BLaER1 treated with 17β-estradiol and CSF1 and Interleukin-3, amounts not matched to agents 10 nM and 100 nM (cell line): ENCODE measurements at regions not wholly inside any gene's neighbourhood (a gene's known extent, or its start where the extent isn't known, plus 50 kb on each side); places are given as distances from the start of the nearest gene placed in this dataset.

Experiments
- H3K27ac ChIP-seq, 11 experiments: shearing (Covaris generic); formaldehyde crosslinking; 2 replicates each; pipeline ENCODE4 v1.8.1; 2022
- H3K27me3 ChIP-seq, 11 experiments: shearing (Covaris generic); formaldehyde crosslinking; 2 replicates each; pipeline ENCODE4 v1.8.1; 2022
- H3K36me3 ChIP-seq, 11 experiments: shearing (Covaris generic); formaldehyde crosslinking; 2 replicates each; pipeline ENCODE4 v1.8.1; 2022
- H3K4me1 ChIP-seq, 10 experiments: shearing (Covaris generic); formaldehyde crosslinking; 2 replicates each; pipeline ENCODE4 v1.8.1; 2022
- H3K4me2 ChIP-seq, 11 experiments: shearing (Covaris generic); formaldehyde crosslinking; 2 replicates each; pipeline ENCODE4 v1.8.1; 2022
- H3K4me3 ChIP-seq, 10 experiments: shearing (Covaris generic); formaldehyde crosslinking; 2 replicates each; pipeline ENCODE4 v1.8.1; 2022
- H3K9ac ChIP-seq, 11 experiments: shearing (Covaris generic); formaldehyde crosslinking; 2 replicates each; pipeline ENCODE4 v1.8.1; 2022
- H3K9me3 ChIP-seq, 11 experiments: shearing (Covaris generic); formaldehyde crosslinking; replicated peaks in 1 of 11; 2 replicates each; pipeline ENCODE4 v1.8.1; 2022
- H4K20me1 ChIP-seq, 11 experiments: shearing (Covaris generic); formaldehyde crosslinking; 2 replicates each; pipeline ENCODE4 v1.8.1; 2022
- Cebpa-rat ChIP-seq, 11 experiments: shearing (Covaris generic); IDR thresholded peaks; 2 replicates each; pipeline ENCODE4 v1.8.1; 2022

GRCh38 chrX:42544883-42545282, 233.1 kb downstream of the PPP1R2C start:
- H3K36me3 ChIP-seq, result no peaks in the 10 kb centered on the region
- no peak overlapping the region for H3K4me2 ChIP-seq
- H3K4me3 ChIP-seq, result no peak overlapping the region
- H3K27me3 ChIP-seq, result peaks cover 86 to 100% (median 98%) of the 10 kb centered on the region in 11 experiments
- H3K9me3 ChIP-seq, result no peaks in the 10 kb centered on the region
- H3K27ac ChIP-seq, result no peak overlapping the region
- no peaks in the 10 kb centered on the region for H3K4me1 ChIP-seq
- no peaks in the 10 kb centered on the region; a peak in 3 of 22 replicates for H4K20me1 ChIP-seq
- TF ChIP-seq Cebpa-rat (IDR thresholded peaks at IDR 0.05), result no peak
- no peak overlapping the region for H3K9ac ChIP-seq

- no peak for TF ChIP-seq Cebpa-rat (IDR thresholded peaks at IDR 0.05)
- no peaks in the 10 kb centered on the region for H3K4me1 ChIP-seq
These were observed 236.4 kb downstream of the PPP1R2C start for GRCh38 chrX:42541554-42541953.

GRCh38 chrX:42540146-42540545, 237.8 kb downstream of the PPP1R2C start:
- Histone ChIP-seq H3K9ac (no peak overlapping the region), H3K36me3 (no peaks in the 10 kb centered on the region), H3K27me3 (peaks cover 88 to 100% (median 100%) of the 10 kb centered on the region in 11 experiments), H4K20me1 (peaks cover 0 to 6% (median 0%) of the 10 kb centered on the region in 11 experiments; a peak in 3 of 22 replicates), H3K4me2 (no peak overlapping the region), H3K27ac (no peak overlapping the region), H3K4me1 (no peaks in the 10 kb centered on the region), H3K4me3 (no peak overlapping the region), H3K9me3 (no peaks in the 10 kb centered on the region)
- no peak for TF ChIP-seq Cebpa-rat (IDR thresholded peaks at IDR 0.05)

More at GRCh38 chrX:42541554-42541953, 236.4 kb downstream of the PPP1R2C start:
- Histone ChIP-seq H3K36me3 (no peaks in the 10 kb centered on the region), H3K27ac (no peak overlapping the region), H3K9me3 (no peaks in the 10 kb centered on the region), H3K4me3 (no peak overlapping the region), H3K27me3 (peaks cover 86 to 100% (median 99%) of the 10 kb centered on the region in 11 experiments), H3K9ac (no peak overlapping the region), H3K4me2 (no peak overlapping the region), H4K20me1 (peaks cover 0 to 5% (median 0%) of the 10 kb centered on the region in 11 experiments; a peak in 4 of 22 replicates)

GRCh38 chrX:42538405-42538804, 239.6 kb downstream of the PPP1R2C start:
- peaks cover 0 to 6% (median 0%) of the 10 kb centered on the region in 11 experiments; a peak in 3 of 22 replicates for H4K20me1 ChIP-seq
- H3K36me3 ChIP-seq, result no peaks in the 10 kb centered on the region
- H3K9ac ChIP-seq, result no peak overlapping the region
- H3K27me3 ChIP-seq, result peaks cover 95 to 99% (median 99%) of the 10 kb centered on the region in 11 experiments
- H3K9me3 ChIP-seq, result peaks cover 0 to 5% (median 0%) of the 10 kb centered on the region in 11 experiments; a peak in 1 of 22 replicates
- no peak overlapping the region for H3K4me2 ChIP-seq
- no peaks in the 10 kb centered on the region for H3K4me1 ChIP-seq
- H3K27ac ChIP-seq, result no peak overlapping the region
- TF ChIP-seq Cebpa-rat (IDR thresholded peaks at IDR 0.05), result no peak
- H3K4me3 ChIP-seq, result no peak overlapping the region

- TF ChIP-seq Cebpa-rat (IDR thresholded peaks at IDR 0.05), result no peak
- Histone ChIP-seq H4K20me1 (peaks cover 0 to 6% (median 0%) of the 10 kb centered on the region in 11 experiments; a peak in 2 of 22 replicates), H3K9me3 (peaks cover 0 to 11% (median 0%) of the 10 kb centered on the region in 11 experiments; a peak in 1 of 22 replicates), H3K36me3 (no peaks in the 10 kb centered on the region), H3K4me2 (no peak overlapping the region), H3K4me1 (no peaks in the 10 kb centered on the region), H3K9ac (no peak overlapping the region), H3K4me3 (no peak overlapping the region), H3K27ac (no peak overlapping the region), H3K27me3 (peaks cover 85 to 97% (median 93%) of the 10 kb centered on the region in 11 experiments)
These were observed 241.7 kb downstream of the PPP1R2C start for GRCh38 chrX:42536286-42536685.

- H3K4me2 ChIP-seq, result no peak overlapping the region
- no peaks in the 10 kb centered on the region for H3K4me1 ChIP-seq
- peaks cover 0 to 6% (median 0%) of the 10 kb centered on the region in 11 experiments; a peak in 2 of 22 replicates for H4K20me1 ChIP-seq
- H3K9ac ChIP-seq, result no peak overlapping the region
- peaks cover 84 to 97% (median 92%) of the 10 kb centered on the region in 11 experiments for H3K27me3 ChIP-seq
- no peak overlapping the region for H3K4me3 ChIP-seq
- H3K9me3 ChIP-seq, result peaks cover 0 to 11% (median 0%) of the 10 kb centered on the region in 11 experiments; a peak in 1 of 22 replicates
- no peak for TF ChIP-seq Cebpa-rat (IDR thresholded peaks at IDR 0.05)
- H3K27ac ChIP-seq, result no peak overlapping the region
- no peaks in the 10 kb centered on the region for H3K36me3 ChIP-seq
These were observed 242.7 kb downstream of the PPP1R2C start for GRCh38 chrX:42535233-42535632.

- H3K27me3 ChIP-seq, result peaks cover 81 to 97% (median 92%) of the 10 kb centered on the region in 11 experiments
These were observed 244.2 kb downstream of the PPP1R2C start for GRCh38 chrX:42533761-42534160.

GRCh38 chrX:42531441-42531840, 246.5 kb downstream of the PPP1R2C start:
- no peaks in the 10 kb centered on the region for H3K4me1 ChIP-seq
- H4K20me1 ChIP-seq, result peaks cover 0 to under 1% (median 0%) of the 10 kb centered on the region in 11 experiments; a peak in 1 of 22 replicates
- no peaks in the 10 kb centered on the region for H3K36me3 ChIP-seq
- H3K4me2 ChIP-seq, result no peak overlapping the region
- no peak overlapping the region for H3K9ac ChIP-seq
- peaks cover 66 to 86% (median 79%) of the 10 kb centered on the region in 11 experiments for H3K27me3 ChIP-seq
- H3K9me3 ChIP-seq, result peaks cover 0 to 11% (median 0%) of the 10 kb centered on the region in 11 experiments; a peak in 1 of 22 replicates
- H3K4me3 ChIP-seq, result no peak overlapping the region
- TF ChIP-seq Cebpa-rat (IDR thresholded peaks at IDR 0.05), result no peak
- H3K27ac ChIP-seq, result no peak overlapping the region

More at GRCh38 chrX:42533761-42534160, 244.2 kb downstream of the PPP1R2C start:
- Histone ChIP-seq H3K27ac (no peak overlapping the region), H3K4me1 (no peaks in the 10 kb centered on the region), H3K4me2 (no peak overlapping the region), H3K36me3 (no peaks in the 10 kb centered on the region), H3K9ac (no peak overlapping the region), H3K4me3 (no peak overlapping the region), H4K20me1 (peaks cover 0 to 6% (median 0%) of the 10 kb centered on the region in 11 experiments; a peak in 1 of 22 replicates), H3K9me3 (peaks cover 0 to 11% (median 0%) of the 10 kb centered on the region in 11 experiments; a peak in 1 of 22 replicates)
- TF ChIP-seq Cebpa-rat (IDR thresholded peaks at IDR 0.05), result no peak

GRCh38 chrX:42530027-42530426, 247.9 kb downstream of the PPP1R2C start:
- H3K4me2 ChIP-seq, result no peak overlapping the region
- TF ChIP-seq Cebpa-rat (IDR thresholded peaks at IDR 0.05), result no peak
- H3K27ac ChIP-seq, result no peak overlapping the region

GRCh38 chrX:42524379-42524778, 253.6 kb downstream of the PPP1R2C start:
- no peak overlapping the region for H3K4me3 ChIP-seq
- no peak overlapping the region for H3K9ac ChIP-seq
- no peaks in the 10 kb centered on the region for H3K36me3 ChIP-seq
- no peak overlapping the region for H3K4me2 ChIP-seq
- peaks cover 66 to 87% (median 76%) of the 10 kb centered on the region in 11 experiments for H3K27me3 ChIP-seq
- no peak overlapping the region for H3K27ac ChIP-seq
- H4K20me1 ChIP-seq, result no peaks in the 10 kb centered on the region; a peak in 1 of 22 replicates
- TF ChIP-seq Cebpa-rat (IDR thresholded peaks at IDR 0.05), result no peak
- H3K4me1 ChIP-seq, result no peaks in the 10 kb centered on the region
- H3K9me3 ChIP-seq, result no peaks in the 10 kb centered on the region

More at GRCh38 chrX:42530027-42530426, 247.9 kb downstream of the PPP1R2C start:
- H4K20me1 ChIP-seq, result no peaks in the 10 kb centered on the region; a peak in 2 of 22 replicates
- peaks cover 59 to 86% (median 78%) of the 10 kb centered on the region in 11 experiments for H3K27me3 ChIP-seq
- H3K9me3 ChIP-seq, result peaks cover 0 to 11% (median 0%) of the 10 kb centered on the region in 11 experiments; a peak in 1 of 22 replicates
- no peak overlapping the region for H3K9ac ChIP-seq
- no peaks in the 10 kb centered on the region for H3K36me3 ChIP-seq
- no peaks in the 10 kb centered on the region for H3K4me1 ChIP-seq
- no peak overlapping the region for H3K4me3 ChIP-seq
